ENCODE measurements at regions not wholly inside any gene's neighbourhood (a gene's known extent, or its start where the extent isn't known, plus 50 kb on each side); places are given as distances from the start of the nearest gene placed in this dataset.

GRCh38 chr3:175914785-175915184 lies 1055.7 kb downstream of the NAALADL2 start:
- Histone ChIP-seq H3K27ac (no peak overlapping the region), H3K4me3 (no peak overlapping the region), H3K9me3 (replicated peaks in 1 of 3) (no peaks in the 10 kb centered on the region), H3K4me1 (replicated peaks in 1 of 2) (no peaks in the 10 kb centered on the region), H3K36me3 (replicated peaks in 1 of 2) (no peaks in the 10 kb centered on the region), H3K27me3 (no peaks in the 10 kb centered on the region)
- intact Hi-C loops (cut with DNase I), result no loop called here
- no peak for TF ChIP-seq POLR2A (IDR thresholded peaks at IDR 0.05)
- no peak for DNase-seq

- intact Hi-C loops (cut with DNase I), result no loop called here
- H3K27ac ChIP-seq, result no peak overlapping the region
Observed at GRCh38 chr3:175913286-175913685, 1054.2 kb downstream of the NAALADL2 start.

DNA sequence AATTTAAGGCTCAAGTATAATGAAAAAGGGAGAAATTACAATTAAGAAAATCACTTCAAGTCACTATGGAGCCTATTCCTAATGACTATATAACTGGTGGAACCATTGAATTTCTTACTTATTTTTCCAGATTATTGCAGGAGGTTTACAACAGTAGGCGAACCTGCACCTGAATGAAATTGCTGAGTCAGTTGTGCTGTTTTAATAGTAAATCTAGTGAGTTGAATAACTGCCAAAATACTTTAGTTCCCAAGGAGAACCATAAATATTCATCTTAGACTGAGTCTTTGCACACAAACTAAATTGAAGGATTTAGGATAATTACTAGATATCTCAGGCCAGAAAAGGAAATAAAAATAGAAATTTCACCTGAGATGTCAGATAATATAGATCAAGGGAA lies 1052.8 kb downstream of the NAALADL2 start:
- intact Hi-C loops (cut with DNase I), result no loop called here
- no peak overlapping the region for H3K27ac ChIP-seq
- H3K9me3 ChIP-seq (replicated peaks in 1 of 3), result no peaks in the 10 kb centered on the region
- H3K4me3 ChIP-seq, result no peak overlapping the region
- 59 to 67% (median 62%) methylated on average over 1 of the region's 1 CpG for WGBS, 4 donors
- no peak for DNase-seq
- no peaks in the 10 kb centered on the region for H3K27me3 ChIP-seq
- H3K36me3 ChIP-seq (replicated peaks in 1 of 2), result no peaks in the 10 kb centered on the region
- TF ChIP-seq POLR2A (IDR thresholded peaks at IDR 0.05) (no peak), CTCF (IDR thresholded peaks at IDR 0.05) (no peak)
- H3K4me1 ChIP-seq (replicated peaks in 1 of 2), result no peaks in the 10 kb centered on the region

More at GRCh38 chr3:175913286-175913685, 1054.2 kb downstream of the NAALADL2 start:
- no peak for DNase-seq
- TF ChIP-seq POLR2A (IDR thresholded peaks at IDR 0.05), result no peak
- no peak for TF ChIP-seq CTCF (IDR thresholded peaks at IDR 0.05)
- Histone ChIP-seq H3K4me3 (no peak overlapping the region), H3K4me1 (replicated peaks in 1 of 2) (no peaks in the 10 kb centered on the region), H3K9me3 (replicated peaks in 1 of 3) (no peaks in the 10 kb centered on the region), H3K36me3 (replicated peaks in 1 of 2) (no peaks in the 10 kb centered on the region), H3K27me3 (no peaks in the 10 kb centered on the region)
- 59 to 71% (median 66%) methylated on average over 3 of the region's 3 CpGs for WGBS, 4 donors

DNA sequence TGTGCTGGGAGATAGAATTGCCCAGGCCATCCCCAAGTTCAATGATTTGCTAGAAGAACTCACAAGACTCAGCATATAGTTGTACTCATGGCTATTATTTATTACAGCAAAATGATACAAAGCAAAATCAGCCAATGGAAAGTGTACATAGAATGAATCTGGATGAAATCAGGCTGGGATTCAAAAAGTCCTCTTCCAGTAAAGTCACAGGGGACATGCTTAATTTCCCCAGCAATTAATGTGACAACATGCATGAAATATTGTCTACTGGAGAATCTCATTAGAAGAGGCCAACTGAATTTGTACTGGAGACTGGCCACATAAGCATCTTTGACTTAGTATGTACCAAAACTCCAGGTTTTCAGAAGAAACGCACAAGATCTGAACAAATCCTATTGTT lies 1043.1 kb downstream of the NAALADL2 start:
- DNase-seq, result no peak

More for the DNA sequence above, 1043.1 kb downstream of the NAALADL2 start:
- WGBS, 4 donors, result 76 to 93% (median 81%) methylated on average over 1 of the region's 1 CpG
- TF ChIP-seq CTCF (IDR thresholded peaks at IDR 0.05) (no peak), POLR2A (IDR thresholded peaks at IDR 0.05) (no peak)
- Histone ChIP-seq H3K27me3 (no peaks in the 10 kb centered on the region), H3K4me1 (replicated peaks in 1 of 2) (no peaks in the 10 kb centered on the region), H3K9me3 (replicated peaks in 1 of 3) (no peaks in the 10 kb centered on the region), H3K36me3 (replicated peaks in 1 of 2) (no peaks in the 10 kb centered on the region), H3K27ac (no peak overlapping the region), H3K4me3 (no peak overlapping the region)
- intact Hi-C loops (cut with DNase I), result no loop called here
